Esophagus muscularis mucosa (tissue), 3 donors: ENCODE measurements at regions not wholly inside any gene's neighbourhood (a gene's known extent, or its start where the extent isn't known, plus 50 kb on each side); places are given as distances from the start of the nearest gene placed in this dataset.
A peak's percentile ranks its signal among the peaks of the same experiment; 100 is the strongest.
"Not testable (repeated sequence)": the region's sequence is repeated elsewhere in the genome, so short reads cannot be mapped to it uniquely, and the experiment has no call there.

Experiments used
- POLR2AphosphoS5 ChIP-seq, 2 donors: sonication (generic); formaldehyde crosslinking; IDR thresholded peaks; one replicate each; pipeline ENCODE4 v1.6.1; 2017; ENCODE audit warnings: antibody characterized with exemption in 2 of 2
- TF ChIP-seq, protein P1 (sequence below), 3 experiments: fragments of 200-600 bp in 2 of 3; fragments of 450-650 bp in 1 of 3; sonication (generic) in 2 of 3; IDR thresholded peaks; one replicate each; pipeline ENCODE4 v1.5.1; 2017 to 2019; ENCODE audit warnings: antibody characterized with exemption in 3 of 3, mild to moderate bottlenecking in 2 of 3, moderate library complexity in 1 of 3

DNA sequence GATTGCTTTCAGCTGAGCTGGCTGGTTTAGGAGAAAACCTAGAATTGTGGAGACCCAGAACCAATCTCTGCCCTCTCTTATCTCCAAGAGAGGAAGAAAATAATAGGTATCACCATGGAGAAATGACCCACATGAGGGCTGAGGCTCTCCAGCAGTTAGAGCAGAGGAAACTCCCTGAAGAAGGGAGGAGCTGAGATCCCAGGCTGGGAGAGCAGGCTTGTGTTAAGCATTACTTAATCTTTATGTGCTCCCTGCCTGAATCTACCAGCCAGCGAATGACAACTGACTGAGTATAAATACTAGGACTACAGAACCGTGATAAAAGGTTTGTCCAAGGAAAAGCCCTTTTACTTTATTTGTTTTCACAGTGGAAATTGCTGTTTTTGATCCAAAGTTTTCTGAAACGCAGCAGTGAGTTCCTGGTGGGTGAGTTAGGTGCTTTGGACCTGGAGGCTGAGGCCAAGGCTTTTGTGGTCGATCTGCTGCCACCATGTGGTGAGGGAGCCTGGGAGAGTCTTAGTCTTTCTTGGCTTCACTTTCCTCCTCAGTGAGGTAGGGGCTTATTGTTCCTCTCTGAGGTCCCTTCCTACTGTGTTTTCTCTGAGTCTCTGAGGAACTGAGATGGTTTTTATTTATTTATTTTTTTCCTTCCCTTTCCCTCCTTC is 219.5 kb upstream of the NOTCH2NLA start:
- TF ChIP-seq POLR2AphosphoS5 (IDR thresholded peaks at IDR 0.05): not testable (repeated sequence)
- TF ChIP-seq, protein P1, sequence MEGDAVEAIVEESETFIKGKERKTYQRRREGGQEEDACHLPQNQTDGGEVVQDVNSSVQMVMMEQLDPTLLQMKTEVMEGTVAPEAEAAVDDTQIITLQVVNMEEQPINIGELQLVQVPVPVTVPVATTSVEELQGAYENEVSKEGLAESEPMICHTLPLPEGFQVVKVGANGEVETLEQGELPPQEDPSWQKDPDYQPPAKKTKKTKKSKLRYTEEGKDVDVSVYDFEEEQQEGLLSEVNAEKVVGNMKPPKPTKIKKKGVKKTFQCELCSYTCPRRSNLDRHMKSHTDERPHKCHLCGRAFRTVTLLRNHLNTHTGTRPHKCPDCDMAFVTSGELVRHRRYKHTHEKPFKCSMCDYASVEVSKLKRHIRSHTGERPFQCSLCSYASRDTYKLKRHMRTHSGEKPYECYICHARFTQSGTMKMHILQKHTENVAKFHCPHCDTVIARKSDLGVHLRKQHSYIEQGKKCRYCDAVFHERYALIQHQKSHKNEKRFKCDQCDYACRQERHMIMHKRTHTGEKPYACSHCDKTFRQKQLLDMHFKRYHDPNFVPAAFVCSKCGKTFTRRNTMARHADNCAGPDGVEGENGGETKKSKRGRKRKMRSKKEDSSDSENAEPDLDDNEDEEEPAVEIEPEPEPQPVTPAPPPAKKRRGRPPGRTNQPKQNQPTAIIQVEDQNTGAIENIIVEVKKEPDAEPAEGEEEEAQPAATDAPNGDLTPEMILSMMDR (IDR thresholded peaks at IDR 0.05): peak in 1 of 3 experiments; percentile 45
